ENCODE measurements at regions not wholly inside any gene's neighbourhood (a gene's known extent, or its start where the extent isn't known, plus 50 kb on each side); places are given as distances from the start of the nearest gene placed in this dataset.

DNA sequence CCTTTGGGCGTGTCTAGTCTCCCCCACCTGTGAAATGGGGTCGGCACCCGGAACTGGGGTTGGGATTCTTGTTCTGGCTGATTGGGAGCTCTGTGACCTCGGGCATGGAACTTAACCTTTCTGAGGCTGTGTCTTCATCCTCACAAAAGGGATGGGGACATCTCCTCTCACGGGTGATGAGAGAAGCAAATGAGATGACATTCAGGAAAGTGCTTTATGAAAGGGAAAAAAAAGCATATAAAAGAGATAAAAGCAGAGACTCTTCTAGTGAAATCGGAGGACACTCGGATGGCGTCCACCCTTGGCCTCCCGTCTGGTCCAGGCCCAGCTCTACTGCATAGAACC, 98.9 kb downstream of the LRRC74A start (continued):
- TF ChIP-seq, protein P1, sequence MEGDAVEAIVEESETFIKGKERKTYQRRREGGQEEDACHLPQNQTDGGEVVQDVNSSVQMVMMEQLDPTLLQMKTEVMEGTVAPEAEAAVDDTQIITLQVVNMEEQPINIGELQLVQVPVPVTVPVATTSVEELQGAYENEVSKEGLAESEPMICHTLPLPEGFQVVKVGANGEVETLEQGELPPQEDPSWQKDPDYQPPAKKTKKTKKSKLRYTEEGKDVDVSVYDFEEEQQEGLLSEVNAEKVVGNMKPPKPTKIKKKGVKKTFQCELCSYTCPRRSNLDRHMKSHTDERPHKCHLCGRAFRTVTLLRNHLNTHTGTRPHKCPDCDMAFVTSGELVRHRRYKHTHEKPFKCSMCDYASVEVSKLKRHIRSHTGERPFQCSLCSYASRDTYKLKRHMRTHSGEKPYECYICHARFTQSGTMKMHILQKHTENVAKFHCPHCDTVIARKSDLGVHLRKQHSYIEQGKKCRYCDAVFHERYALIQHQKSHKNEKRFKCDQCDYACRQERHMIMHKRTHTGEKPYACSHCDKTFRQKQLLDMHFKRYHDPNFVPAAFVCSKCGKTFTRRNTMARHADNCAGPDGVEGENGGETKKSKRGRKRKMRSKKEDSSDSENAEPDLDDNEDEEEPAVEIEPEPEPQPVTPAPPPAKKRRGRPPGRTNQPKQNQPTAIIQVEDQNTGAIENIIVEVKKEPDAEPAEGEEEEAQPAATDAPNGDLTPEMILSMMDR (IDR thresholded peaks at IDR 0.05): no peak
- TF ChIP-seq HOXB5 (CRISPR knock-in tag; IDR thresholded peaks at IDR 0.05) (no peak), NFE2L2 (conservative IDR thresholded peaks at IDR 0.05; ENCODE audit: low read length) (no peak)

DNA sequence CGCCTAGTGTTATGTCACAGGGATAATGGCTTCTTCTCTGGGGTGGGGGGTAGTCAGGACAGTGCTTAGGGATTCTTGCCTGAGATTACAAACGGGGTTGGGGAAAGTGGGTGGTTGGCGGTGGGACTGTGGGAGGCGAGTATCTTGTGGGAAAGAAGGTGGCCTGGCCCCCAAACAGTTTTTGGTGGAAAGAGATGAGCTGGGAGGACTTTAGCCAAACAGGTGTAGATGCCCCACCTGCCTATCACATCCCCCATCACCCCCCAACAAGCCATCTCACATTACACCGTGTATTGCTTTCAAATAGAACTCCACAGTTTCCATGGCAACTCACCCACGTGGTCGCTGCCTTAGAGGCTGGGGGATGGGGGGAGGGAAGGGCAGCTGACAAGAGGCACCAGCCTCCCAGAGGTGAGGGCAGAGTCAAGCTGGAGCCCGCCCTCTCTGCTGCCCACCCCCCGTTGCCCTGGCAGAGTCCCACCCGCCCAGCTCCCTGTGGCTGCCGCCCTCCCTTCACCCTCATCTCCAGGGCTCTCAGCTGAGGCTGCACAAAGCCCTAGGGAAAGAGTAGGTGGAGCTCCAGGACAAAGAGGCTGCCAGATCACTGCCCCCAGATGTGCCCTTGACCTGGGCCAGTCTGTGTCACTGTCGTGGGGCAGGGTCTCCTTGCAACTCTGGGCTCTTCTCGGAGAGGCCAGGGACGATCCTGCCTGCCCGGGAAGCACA, 98.3 kb downstream of the LRRC74A start:
- FAIRE-seq: no peak
- ChIA-PET CTCF (interaction anchor here (0.6 to 39.5 kb wide), 6 partner anchors 7 to 200 kb away, joined by 3 to 678 read pairs (median 340); no protein-coding TSS in a partner anchor), POLR2A (no interaction called here)
- Histone ChIP-seq H3K4me1 (peaks cover 60% of the 10 kb centered on the region), H3K27ac (peak overlapping the region; percentile 54 to 96), H3K4me3 (no peak overlapping the region), H3K9me3 (no peaks in the 10 kb centered on the region), H3K4me2 (peak overlapping the region; percentile 31)
- no peak for TF ChIP-seq EHMT2 (IDR thresholded peaks at IDR 0.05; ENCODE audit: low read depth)
- TF ChIP-seq, protein P2, sequence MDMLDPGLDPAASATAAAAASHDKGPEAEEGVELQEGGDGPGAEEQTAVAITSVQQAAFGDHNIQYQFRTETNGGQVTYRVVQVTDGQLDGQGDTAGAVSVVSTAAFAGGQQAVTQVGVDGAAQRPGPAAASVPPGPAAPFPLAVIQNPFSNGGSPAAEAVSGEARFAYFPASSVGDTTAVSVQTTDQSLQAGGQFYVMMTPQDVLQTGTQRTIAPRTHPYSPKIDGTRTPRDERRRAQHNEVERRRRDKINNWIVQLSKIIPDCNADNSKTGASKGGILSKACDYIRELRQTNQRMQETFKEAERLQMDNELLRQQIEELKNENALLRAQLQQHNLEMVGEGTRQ (IDR thresholded peaks at IDR 0.05): peak; percentile 27; the same call in 1 of the 2 replicates
- TF ChIP-seq JUNB (IDR thresholded peaks at IDR 0.05): no peak
- TF ChIP-seq SREBF2 (IDR thresholded peaks at IDR 0.05): no peak
- TF ChIP-seq HEYL (CRISPR knock-in tag; IDR thresholded peaks at IDR 0.05): no peak
- no peak for TF ChIP-seq RARB (CRISPR knock-in tag; IDR thresholded peaks at IDR 0.05)
- peak; percentile 21 to 45; a peak in 4 of 6 replicates for ATAC-seq
- peak in 1 of 2 experiments; percentile 71 for DNase-seq (ENCODE audit: low read depth in 1 of 2, low spot score in 1 of 2)
- WGBS (ENCODE audit: missing lambda C conversion rate): 73% methylated on average over 6 of the region's 15 CpGs

DNA sequence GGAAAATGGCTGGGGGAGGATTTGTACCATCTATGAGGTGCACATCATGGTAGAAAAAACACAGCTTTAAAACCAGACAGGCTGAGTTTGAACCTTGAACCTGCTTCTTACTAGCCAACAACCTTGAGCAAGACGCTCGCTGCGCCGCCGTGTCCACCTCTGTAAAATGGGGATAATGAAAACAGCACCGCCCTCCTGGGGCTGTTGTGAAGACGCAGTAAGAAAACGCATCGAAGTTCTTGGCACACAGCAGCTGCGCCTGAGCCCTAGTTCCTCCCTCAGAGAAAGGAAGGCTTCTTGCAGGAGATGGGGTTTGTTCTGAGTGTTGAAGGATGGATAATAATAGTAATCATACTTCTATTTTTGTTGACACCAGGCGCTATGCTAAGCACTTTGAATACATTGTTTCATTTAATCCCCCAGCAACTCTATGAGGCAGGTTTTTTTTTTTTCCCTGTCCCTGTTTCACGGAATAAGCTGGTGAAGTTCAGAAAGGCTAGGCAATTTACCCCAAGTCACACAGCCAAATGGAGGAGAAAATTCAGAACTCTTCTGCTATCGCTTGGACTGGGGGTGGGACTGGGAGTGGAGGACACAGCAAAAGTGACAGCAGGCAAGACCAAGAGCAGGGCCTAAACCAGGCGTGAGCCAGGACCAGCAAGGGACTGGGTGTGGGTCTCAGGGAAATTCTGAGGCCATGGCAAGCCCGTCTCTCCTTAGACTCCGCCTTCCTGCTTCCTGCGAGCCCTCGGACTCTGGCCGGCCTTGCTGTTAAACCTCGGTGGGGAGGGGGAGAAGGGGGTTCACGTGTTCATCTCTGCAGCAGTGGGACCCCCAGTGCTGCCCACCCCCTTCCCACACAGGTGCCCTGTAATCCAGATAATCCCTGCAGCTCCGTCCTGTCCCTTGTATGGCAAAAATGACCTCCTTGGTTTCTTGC, 97.5 kb downstream of the LRRC74A start:
- no peak for DNase-seq (ENCODE audit: low read depth in 1 of 2, low spot score in 1 of 2)
- WGBS (ENCODE audit: missing lambda C conversion rate): 88% methylated on average over 22 of the region's 22 CpGs
- no peak for TF ChIP-seq POLR2AphosphoS2 (conservative IDR thresholded peaks at IDR 0.05; ENCODE audit: low read length)
- peak; percentile 27 for TF ChIP-seq ZFP36 (IDR thresholded peaks at IDR 0.05; ENCODE audit: borderline replicate concordance, partially characterized antibody)
- no peak for TF ChIP-seq POLR2A (IDR thresholded peaks at IDR 0.05; ENCODE audit: low read length)
- ATAC-seq: no peak
- peak overlapping the region; percentile 37 to 96; a peak in 5 of 6 replicates for H3K27ac ChIP-seq
- POLR2A ChIA-PET: no interaction called here
- no peaks in the 10 kb centered on the region for H3K9me3 ChIP-seq
- H3K4me2 ChIP-seq: peak overlapping the region; percentile 31
- no peak for FAIRE-seq
- no peak overlapping the region for H3K4me3 ChIP-seq
- CTCF ChIA-PET: interaction anchor here (0.6 to 39.5 kb wide), 8 partner anchors 7 to 201 kb away, joined by 3 to 678 read pairs (median 4); no protein-coding TSS in a partner anchor
- peaks cover 65% of the 10 kb centered on the region for H3K4me1 ChIP-seq

DNA sequence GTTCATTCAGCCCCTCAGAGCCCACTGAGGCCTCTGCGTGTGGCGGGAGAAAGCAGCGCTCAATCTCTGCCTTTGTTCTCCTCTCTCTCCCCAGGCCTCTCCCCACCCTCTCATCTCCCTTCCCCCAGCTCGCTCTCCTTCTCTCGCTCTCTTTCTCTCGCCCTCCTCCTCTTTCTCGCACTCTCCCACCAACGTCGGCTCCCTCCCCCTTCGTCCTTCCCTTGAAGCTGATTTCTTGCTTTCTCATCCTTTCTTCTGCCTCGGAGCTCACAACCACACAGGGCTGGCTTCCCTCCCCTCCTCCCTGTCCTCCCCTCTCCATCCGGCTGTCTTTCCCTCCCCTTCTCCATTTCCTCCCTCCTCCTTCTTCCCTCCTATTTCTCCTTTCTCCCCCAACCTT, 96.4 kb downstream of the LRRC74A start:
- ChIA-PET POLR2A (no interaction called here), CTCF (interaction anchor here (0.8 to 39.5 kb wide), 6 partner anchors 6 to 171 kb away, joined by 3 to 678 read pairs (median 340); no protein-coding TSS in a partner anchor)
- ATAC-seq (no peak), FAIRE-seq (no peak), DNase-seq (ENCODE audit: low read depth in 1 of 2, low spot score in 1 of 2) (no peak)
- WGBS (ENCODE audit: missing lambda C conversion rate): 78% methylated on average over 11 of the region's 12 CpGs
- TF ChIP-seq CBX8 (IDR thresholded peaks at IDR 0.05) (no peak), TP53 (CRISPR knock-in tag; IDR thresholded peaks at IDR 0.05) (no peak), FOSB (CRISPR knock-in tag; IDR thresholded peaks at IDR 0.05) (no peak), RARB (CRISPR knock-in tag; IDR thresholded peaks at IDR 0.05) (no peak), SREBF2 (IDR thresholded peaks at IDR 0.05) (no peak), KDM5A (IDR thresholded peaks at IDR 0.05) (no peak), RCOR1 (IDR thresholded peaks at IDR 0.05; ENCODE audit: low read depth, low read length) (no peak), ZC3H11A (IDR thresholded peaks at IDR 0.05) (no peak), TFCP2L1 (CRISPR knock-in tag; IDR thresholded peaks at IDR 0.05) (no peak), HOXB5 (CRISPR knock-in tag; IDR thresholded peaks at IDR 0.05) (no peak), HEYL (CRISPR knock-in tag; IDR thresholded peaks at IDR 0.05) (no peak), HDAC2 (IDR thresholded peaks at IDR 0.05) (no peak)
- TF ChIP-seq, protein P1 (IDR thresholded peaks at IDR 0.05): no peak
- TF ChIP-seq, protein P3, sequence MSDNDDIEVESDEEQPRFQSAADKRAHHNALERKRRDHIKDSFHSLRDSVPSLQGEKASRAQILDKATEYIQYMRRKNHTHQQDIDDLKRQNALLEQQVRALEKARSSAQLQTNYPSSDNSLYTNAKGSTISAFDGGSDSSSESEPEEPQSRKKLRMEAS (IDR thresholded peaks at IDR 0.05): no peak
- TF ChIP-seq, protein P4, sequence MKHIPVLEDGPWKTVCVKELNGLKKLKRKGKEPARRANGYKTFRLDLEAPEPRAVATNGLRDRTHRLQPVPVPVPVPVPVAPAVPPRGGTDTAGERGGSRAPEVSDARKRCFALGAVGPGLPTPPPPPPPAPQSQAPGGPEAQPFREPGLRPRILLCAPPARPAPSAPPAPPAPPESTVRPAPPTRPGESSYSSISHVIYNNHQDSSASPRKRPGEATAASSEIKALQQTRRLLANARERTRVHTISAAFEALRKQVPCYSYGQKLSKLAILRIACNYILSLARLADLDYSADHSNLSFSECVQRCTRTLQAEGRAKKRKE (CRISPR knock-in tag; IDR thresholded peaks at IDR 0.05; ENCODE audit: low read depth): no peak
- Histone ChIP-seq H3K27ac (peak overlapping the region; percentile 37 to 96; a peak in 5 of 6 replicates), H3K4me1 (peaks cover 69% of the 10 kb centered on the region), H3K4me2 (no peak overlapping the region), H3K9me3 (no peaks in the 10 kb centered on the region), H3K4me3 (no peak overlapping the region)
